ENCODE measurements at regions not wholly inside any gene's neighbourhood (a gene's known extent, or its start where the extent isn't known, plus 50 kb on each side); places are given as distances from the start of the nearest gene placed in this dataset.

DNA sequence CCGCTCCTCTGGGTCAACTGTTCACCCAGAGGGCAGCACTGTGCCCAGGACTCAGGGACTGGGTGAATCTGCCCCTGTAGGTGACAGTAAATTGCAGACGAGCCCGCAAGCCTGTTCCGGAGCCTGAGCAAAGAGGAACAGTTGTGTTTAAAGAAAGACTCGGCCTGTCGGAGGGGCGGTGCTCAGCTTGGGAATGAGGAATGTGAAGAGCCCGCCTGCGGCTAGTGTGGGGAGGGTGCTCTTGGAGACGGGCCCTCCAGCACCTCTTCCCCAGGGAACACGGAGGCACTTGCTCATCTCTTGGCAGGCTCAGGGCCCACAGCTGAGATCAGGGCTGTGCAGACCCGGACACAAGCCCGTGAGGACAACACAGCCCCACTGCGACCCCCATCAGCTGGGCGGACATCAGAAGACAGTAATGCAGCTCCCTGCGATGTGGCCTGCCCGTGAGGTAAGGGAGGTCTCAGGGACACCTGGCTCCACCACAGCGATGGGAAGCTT lies 299.0 kb downstream of the NDUFA10 start:
- TF ChIP-seq, protein P1, sequence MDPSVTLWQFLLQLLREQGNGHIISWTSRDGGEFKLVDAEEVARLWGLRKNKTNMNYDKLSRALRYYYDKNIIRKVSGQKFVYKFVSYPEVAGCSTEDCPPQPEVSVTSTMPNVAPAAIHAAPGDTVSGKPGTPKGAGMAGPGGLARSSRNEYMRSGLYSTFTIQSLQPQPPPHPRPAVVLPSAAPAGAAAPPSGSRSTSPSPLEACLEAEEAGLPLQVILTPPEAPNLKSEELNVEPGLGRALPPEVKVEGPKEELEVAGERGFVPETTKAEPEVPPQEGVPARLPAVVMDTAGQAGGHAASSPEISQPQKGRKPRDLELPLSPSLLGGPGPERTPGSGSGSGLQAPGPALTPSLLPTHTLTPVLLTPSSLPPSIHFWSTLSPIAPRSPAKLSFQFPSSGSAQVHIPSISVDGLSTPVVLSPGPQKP (IDR thresholded peaks at IDR 0.05; ENCODE audit: low read depth, low read length) = no peak
- TF ChIP-seq, protein P2, sequence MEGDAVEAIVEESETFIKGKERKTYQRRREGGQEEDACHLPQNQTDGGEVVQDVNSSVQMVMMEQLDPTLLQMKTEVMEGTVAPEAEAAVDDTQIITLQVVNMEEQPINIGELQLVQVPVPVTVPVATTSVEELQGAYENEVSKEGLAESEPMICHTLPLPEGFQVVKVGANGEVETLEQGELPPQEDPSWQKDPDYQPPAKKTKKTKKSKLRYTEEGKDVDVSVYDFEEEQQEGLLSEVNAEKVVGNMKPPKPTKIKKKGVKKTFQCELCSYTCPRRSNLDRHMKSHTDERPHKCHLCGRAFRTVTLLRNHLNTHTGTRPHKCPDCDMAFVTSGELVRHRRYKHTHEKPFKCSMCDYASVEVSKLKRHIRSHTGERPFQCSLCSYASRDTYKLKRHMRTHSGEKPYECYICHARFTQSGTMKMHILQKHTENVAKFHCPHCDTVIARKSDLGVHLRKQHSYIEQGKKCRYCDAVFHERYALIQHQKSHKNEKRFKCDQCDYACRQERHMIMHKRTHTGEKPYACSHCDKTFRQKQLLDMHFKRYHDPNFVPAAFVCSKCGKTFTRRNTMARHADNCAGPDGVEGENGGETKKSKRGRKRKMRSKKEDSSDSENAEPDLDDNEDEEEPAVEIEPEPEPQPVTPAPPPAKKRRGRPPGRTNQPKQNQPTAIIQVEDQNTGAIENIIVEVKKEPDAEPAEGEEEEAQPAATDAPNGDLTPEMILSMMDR (IDR thresholded peaks at IDR 0.05 in 2 of 3, conservative IDR thresholded peaks at IDR 0.05 in 1 of 3; ENCODE audit: control insufficient read depth in 2 of 3, extremely low read depth in 1 of 3, insufficient read depth in 1 of 3, low read depth in 3 of 3, low read length in 3 of 3) = no peak
- TF ChIP-seq, protein P3, sequence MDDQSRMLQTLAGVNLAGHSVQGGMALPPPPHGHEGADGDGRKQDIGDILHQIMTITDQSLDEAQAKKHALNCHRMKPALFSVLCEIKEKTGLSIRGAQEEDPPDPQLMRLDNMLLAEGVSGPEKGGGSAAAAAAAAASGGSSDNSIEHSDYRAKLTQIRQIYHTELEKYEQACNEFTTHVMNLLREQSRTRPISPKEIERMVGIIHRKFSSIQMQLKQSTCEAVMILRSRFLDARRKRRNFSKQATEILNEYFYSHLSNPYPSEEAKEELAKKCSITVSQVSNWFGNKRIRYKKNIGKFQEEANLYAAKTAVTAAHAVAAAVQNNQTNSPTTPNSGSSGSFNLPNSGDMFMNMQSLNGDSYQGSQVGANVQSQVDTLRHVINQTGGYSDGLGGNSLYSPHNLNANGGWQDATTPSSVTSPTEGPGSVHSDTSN (IDR thresholded peaks at IDR 0.05; ENCODE audit: insufficient replicate concordance, low read depth, low read length) = no peak

Data from GM12878 (cell line).